Right lobe of liver (tissue), 4 donors: ENCODE measurements at regions not wholly inside any gene's neighbourhood (a gene's known extent, or its start where the extent isn't known, plus 50 kb on each side); places are given as distances from the start of the nearest gene placed in this dataset.

Experiments used
- POLR2A ChIP-seq: fragments of 450-650 bp; IDR thresholded peaks from one replicate; pipeline ENCODE4 v1.6.1; 2017; ENCODE audit warnings: antibody characterized with exemption, mild to moderate bottlenecking
- TF ChIP-seq, protein P1 (sequence below), 4 donors: fragments of 200-600 bp in 3 of 4; fragments of 450-650 bp in 1 of 4; IDR thresholded peaks; one replicate each; pipeline versions ENCODE4 v1.5.1 to v1.8.0; 2016 to 2022; ENCODE audit warnings: antibody characterized with exemption in 4 of 4, mild to moderate bottlenecking in 2 of 4
- donor health status: DM: no; HTN: no; CAD: no.
- donor health status: DM: no; HTN: no; CAD: no.
- donor health status: DM: no; HTN: yes; CAD: no.

DNA sequence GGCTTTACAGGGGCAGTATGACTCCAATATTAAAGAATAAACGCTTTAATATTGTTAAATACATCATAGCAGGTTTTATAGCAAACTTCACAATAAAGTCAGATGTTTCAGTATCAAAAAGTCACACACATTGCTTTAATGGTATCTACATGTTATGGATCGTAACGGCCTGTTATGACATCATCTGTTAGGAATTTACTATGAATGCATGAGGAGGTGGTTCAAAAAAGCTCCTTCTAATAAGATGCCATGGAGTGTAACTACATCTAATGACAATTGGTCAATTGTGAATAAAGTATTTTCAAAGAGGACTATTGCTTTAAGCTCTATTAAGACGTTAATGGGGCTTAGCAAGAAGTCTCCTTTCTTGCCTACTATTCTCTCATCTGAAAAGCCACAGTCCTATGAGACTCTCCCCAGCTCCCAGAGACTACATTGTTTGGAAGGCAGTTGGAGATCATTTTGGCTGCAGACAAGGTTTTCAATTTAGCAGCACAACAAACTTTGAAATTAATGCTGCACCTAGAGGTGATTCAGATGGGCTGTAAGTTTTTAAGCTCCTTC lies 300.7 kb upstream of the MEIS1 start:
- TF ChIP-seq, protein P1, sequence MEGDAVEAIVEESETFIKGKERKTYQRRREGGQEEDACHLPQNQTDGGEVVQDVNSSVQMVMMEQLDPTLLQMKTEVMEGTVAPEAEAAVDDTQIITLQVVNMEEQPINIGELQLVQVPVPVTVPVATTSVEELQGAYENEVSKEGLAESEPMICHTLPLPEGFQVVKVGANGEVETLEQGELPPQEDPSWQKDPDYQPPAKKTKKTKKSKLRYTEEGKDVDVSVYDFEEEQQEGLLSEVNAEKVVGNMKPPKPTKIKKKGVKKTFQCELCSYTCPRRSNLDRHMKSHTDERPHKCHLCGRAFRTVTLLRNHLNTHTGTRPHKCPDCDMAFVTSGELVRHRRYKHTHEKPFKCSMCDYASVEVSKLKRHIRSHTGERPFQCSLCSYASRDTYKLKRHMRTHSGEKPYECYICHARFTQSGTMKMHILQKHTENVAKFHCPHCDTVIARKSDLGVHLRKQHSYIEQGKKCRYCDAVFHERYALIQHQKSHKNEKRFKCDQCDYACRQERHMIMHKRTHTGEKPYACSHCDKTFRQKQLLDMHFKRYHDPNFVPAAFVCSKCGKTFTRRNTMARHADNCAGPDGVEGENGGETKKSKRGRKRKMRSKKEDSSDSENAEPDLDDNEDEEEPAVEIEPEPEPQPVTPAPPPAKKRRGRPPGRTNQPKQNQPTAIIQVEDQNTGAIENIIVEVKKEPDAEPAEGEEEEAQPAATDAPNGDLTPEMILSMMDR (IDR thresholded peaks at IDR 0.05), result no peak
- TF ChIP-seq POLR2A, result no peak
